Right renal pelvis (tissue), 4 donors: ENCODE measurements at regions not wholly inside any gene's neighbourhood (a gene's known extent, or its start where the extent isn't known, plus 50 kb on each side); places are given as distances from the start of the nearest gene placed in this dataset.

Experiments used
- DNase-seq, 4 donors: peaks; one replicate each; pipeline ENCODE4 v3.0.0-alpha.2; 2013; ENCODE audit warnings: low read depth in 4 of 4, low spot score in 3 of 4, missing footprints in 1 of 4

DNA sequence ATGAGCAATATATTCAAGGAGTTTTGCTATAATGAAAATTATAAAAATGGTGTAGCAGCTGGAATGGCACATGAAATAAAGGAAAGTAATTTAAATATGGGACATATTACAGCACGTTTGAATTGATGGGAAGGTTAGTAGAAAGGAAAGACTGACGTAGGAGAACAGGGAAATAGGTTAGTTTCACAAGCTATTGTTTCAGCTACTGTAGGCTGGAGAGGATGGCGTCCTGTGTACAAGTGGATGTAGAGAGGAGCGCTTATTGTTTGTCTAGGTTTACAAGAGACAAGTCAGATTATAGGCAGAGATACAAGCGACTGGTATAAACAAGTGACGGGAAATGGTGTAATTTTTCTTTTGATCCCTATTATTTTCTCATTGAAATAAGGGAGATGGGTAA, 431.2 kb upstream of the PDE3A start:
- no peak for DNase-seq

DNA sequence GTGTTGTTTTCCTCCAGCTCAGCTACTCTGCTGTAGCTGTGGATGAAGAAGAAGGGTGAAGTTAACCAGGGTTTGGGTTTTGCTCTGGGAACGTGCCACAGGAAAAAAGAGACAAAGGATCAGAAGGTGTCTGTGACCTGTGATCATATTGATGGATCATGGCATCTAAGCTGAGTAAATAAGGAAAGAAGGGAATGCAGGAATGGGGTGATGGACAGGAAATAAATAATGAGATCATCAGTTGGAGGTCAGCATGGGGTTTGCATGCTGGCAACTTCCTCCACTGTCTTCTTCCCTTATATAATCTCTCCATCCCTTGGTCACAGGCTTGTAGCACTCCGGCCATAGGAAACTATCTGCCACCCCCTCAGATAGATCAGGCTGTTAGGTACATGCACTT, 430.3 kb upstream of the PDE3A start:
- no peak for DNase-seq

DNA sequence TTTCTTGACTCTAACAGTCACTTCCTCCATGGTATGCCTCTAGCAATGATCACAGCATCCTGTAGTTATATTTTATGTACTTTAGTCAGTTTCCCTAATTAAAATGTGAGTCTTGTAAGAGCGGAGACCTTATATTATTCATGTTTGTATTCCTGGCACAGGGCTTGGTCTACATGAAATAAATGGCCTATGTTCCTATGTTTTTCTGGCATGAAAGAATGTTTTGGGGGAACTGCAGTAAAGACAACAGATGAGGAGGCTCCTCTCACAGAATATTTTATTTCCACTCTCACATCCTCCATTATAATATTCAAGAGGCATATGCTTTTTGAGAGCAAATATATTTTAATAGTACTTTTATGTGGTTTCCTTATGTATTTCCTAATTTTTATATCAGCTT, 429.8 kb upstream of the PDE3A start:
- no peak for DNase-seq

DNA sequence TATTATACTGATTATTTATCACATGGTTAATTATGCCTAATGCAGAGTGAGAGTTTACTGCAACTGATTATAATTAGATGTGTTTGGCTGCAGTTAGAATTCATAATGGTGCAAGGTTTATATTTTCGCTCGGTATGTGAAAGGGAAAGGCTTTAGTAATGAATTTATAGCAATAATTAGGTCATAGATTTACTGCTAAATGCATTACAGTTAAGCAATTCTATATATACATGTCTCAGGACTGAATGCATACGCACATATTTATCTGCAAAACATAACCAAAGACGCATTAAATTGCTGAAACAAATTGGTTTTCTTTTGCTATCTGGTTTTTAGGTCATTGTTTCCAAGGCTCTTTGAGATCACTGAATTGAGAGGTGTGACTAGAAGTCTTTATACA, 428.1 kb upstream of the PDE3A start:
- no peak for DNase-seq

DNA sequence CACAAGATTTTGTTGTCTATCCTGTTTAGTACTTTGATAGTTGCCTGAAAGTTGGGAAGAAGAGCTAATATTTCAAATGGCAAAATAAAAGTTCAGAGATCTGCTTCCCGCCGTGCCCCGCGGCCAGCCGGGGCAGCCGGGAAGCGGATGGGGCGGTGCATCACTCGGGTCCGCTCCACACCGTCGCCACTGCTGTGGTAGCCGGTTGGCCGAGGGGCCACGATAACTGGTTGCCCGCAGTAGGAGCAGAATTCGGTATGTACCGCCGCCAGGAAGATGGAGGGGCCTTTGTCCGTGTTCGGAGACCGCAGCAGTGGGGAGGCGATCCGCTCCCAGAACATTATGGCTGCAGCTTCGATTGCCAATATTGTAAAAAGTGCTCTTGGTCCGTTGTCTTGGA, 427.2 kb upstream of the PDE3A start:
- DNase-seq = no peak

DNA sequence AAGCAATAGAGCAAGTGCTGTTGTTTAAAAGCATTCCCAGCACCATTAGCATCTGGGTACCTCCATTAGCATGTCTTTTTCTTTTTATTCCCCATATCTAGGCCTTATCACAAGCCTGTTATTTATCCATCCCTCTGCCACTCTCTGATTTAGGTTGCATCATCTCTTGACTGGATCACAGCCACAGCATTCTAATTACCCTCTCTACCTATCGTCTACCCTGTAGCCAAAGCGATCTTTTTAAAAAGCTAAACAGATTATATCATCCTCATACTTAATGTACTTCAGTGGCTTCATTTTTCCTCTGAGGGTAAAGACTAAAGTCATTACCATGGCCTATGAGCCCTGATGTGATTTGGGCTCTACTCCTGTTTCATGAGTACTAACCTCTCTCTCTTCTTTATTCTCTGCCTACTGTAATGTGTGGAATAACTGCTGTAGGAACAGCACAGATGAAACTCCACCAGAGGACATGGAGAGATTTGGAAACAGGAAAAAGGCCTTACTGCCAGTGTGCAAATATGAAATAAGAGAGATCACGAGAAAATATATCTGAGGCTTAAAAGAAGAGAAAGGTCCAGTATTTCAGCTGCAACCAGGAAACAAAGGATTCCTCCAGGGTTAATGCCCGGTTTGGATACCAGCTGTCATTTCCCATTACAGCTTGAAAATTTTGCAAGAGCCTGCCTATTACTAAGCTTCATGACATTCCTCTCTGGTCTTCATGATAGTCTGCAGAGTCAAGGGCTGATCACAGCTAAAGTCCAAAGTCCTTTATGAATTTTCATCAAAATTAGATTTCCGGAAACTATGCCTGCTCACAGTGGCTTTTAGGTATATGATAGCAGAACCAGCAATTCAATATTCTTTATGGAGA, 422.5 kb upstream of the PDE3A start:
- no peak for DNase-seq

DNA sequence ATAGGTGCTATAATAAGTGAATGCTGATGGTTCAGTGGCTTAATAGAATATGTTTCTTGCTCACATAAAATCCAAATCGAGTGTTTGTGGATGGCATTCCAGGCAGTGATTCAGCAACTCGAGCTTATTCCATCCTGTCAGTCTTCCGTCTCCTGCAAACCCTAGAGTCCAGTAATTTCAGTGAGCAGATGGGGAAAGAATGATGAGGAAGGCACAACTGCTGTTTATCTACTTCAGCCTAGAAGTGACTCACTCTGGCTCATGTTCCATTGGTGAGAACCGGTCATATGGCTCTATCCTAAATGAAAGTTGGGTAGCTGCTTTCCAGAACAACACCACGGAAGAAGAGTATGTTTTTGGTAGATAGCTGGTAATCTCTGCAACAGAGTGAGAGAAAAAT, 421.8 kb upstream of the PDE3A start:
- DNase-seq = no peak

DNA sequence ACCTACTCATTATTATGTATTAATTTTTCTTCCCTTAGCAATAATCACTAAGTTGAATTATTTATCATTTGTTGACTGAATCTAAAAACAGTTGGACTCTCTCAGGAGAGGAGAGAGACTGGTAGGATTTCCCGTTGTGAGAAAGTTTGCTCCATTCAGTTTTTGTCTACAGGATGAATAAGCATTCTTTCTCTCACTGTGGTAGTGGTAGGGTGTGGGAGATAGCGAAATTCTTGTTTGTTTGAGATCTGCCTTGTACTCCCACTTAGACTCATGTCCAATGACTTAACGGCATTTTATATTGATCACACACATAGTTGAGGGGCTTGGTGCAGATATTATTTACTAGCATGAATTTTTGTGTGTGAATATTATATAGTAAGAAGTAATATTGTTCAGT, 421.0 kb upstream of the PDE3A start:
- no peak for DNase-seq

DNA sequence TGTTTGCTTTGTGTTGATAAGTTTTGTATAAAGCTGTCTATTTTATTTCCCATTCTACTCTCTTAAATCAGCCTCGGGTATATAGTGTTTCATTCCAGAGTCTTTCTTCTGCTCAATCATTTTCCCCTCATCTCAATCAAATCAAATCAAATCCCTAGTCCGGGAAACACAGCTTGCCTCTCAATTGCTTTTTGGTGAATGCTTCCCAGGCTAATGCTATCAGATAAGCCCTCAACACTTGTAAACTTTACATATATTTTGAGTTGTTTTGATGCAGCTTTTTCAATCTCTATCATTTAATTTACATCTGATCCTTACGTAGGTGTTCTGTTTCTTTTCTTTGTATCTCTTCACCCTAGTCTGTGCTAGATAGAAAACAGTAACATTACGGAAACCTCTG, 416.7 kb upstream of the PDE3A start:
- DNase-seq = no peak

DNA sequence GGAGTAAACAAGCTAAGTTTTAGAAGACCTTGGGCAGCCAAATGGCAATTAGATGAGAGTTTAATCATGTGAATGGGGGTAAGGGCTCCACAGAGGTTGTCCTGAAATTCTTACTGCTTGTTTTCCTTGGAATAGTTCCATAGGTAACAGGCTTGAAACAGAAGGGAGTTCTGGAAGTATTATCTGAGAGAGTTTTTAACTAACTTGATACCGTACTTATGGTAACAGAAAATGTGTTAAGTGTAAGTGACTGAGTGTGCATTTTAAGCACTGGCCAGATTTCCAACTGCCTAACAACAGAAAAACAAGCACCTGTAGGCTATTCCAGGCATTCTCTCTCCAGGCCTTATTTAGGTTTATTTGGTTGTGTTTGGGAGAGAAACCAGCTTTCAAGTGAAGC, 414.6 kb upstream of the PDE3A start:
- no peak for DNase-seq

DNA sequence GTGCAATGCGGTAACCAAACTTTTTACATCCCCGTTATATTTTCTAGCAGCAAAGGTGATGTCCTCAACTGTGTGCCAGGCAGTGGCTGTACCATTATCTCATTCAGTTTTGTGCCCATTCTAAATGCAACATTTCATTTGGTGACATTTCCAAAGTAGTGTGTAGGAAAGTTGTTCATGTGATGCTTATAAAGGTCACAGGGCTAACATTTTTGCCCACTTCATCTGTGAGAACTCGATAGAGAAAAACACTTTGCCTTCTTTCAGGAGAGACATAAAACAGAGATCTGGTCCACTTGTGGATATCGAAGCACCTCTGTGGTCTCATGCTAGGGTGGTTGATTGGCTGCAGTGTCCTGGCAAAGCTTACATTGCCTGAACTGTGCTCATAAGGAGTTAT, 414.2 kb upstream of the PDE3A start:
- DNase-seq = no peak

DNA sequence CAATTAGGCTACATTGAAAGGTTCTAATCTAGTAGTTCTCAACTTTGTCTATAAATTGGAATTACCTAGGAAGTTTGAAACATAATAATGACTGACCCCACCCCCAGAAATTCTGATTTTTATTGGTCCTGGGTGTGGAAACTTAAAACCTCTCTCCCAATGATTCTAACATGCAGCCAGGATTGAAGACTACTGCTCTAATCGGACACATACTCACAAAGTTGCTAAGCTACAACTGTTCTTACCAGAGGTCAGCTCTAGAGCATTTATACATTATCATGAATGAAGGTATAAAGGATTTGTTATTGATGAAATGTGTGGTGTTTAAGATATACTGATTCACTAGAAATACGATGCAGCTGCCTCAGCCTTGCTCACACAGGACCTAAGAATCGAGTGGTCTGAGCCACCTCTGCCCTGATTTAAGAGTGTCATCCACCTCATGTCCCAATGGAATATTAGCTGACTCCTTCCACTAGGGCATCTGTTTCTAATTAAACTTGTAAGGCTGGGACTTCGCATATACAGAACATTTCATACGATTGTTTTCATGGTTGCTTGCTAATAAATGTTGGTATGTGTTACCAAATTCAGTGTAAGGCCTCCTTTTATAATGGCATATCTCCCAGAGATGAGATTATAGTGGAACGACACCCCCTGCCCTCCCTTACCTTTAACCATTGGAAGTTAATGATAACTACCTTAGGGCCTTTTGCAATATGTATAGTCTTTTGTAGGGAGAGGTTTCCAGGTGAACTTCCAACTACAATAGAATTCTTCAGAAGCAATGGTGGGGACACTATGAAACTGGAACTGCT, 410.8 kb upstream of the PDE3A start:
- no peak for DNase-seq

DNA sequence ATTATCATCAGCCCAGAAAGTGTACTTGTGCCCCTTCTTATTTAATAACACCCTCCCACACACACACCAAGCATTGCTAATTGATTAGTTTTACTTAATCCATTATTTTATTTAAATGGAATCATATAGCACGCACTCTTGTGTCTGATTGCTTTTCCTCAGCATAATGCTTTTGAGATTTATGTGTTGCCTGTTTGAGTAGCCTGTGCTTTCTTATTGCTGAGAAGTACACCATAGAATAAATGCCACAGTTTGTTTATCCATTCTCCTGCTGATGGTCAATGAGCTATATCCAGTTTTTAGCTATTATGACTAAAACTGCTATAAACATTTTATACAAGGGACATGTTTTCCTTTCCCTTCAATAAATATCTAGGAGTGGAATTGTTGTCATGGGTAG, 409.9 kb upstream of the PDE3A start:
- no peak for DNase-seq

DNA sequence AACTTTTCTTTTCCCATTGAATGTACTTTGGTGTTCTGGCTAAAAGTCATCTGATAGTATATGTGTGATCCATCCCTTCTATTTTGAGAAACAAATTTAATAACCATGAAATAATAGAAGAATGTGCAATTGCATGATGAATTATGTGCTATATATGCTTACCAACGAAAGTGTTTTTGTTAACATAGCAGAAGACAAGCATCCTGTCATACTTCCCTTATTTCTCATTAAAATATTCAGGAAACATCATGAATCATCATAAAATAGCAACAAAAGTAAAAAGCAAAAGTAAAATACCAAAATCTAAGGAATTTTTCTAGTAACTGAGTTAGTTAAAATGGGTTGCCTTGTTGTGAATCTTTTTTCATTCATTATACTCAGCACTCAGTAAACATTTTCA, 409.0 kb upstream of the PDE3A start:
- no peak for DNase-seq

DNA sequence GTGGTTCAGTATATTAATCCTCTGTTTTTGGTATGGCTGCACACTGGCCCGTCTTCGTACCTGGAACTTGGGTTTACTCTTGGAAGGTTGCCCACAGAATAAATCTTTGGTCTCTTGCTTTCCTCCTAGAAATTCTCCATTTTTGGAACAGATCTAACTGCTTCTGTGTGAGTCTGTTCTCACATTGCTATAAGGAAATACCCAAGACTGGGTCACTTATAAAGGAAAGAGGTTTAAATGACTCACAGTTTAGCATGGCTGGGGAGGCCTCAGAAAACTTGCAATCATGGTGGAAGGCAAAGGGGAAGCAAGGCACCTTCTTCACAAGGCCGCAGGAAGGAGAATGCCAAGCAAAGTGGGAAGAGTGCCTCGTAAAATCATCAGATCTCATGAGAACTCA, 407.8 kb upstream of the PDE3A start:
- no peak for DNase-seq

DNA sequence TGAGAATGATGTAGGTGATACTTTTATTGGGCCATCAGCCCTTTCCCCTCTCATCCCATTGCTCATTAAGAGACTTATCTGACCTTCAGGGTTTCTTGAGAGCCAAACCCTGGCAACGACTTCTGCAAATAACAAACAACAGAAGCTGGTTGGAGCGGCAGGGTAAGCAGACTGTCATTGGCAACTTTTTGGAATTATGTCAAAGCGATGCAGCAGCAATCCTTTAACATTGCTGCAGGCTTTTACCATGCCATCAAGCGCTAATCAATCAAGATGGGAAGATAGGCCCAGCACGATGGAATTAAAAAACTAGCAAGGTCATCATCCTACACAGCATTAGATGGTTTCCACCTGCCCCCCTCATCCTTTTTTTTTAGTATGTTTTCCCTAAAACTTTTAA, 406.1 kb upstream of the PDE3A start:
- no peak for DNase-seq

DNA sequence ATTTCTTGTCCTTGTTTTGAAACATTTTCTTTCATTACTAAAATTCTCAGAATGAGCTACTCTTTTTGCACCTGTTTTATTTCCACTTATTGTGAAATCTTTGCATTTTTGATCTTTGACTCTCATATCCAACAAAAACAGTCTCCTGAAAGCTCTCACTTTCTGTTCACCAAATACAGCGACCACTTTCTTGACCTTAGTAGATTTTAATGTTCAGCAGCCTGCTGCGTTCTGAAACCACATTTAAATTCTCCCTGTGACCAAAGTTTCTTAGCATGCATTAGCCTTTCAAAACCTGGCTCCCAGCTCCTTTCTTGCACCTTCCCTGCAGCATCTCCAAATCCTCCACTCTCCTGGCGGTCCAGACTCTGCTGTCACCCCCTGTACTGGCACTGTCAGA, 404.4 kb upstream of the PDE3A start:
- no peak for DNase-seq

DNA sequence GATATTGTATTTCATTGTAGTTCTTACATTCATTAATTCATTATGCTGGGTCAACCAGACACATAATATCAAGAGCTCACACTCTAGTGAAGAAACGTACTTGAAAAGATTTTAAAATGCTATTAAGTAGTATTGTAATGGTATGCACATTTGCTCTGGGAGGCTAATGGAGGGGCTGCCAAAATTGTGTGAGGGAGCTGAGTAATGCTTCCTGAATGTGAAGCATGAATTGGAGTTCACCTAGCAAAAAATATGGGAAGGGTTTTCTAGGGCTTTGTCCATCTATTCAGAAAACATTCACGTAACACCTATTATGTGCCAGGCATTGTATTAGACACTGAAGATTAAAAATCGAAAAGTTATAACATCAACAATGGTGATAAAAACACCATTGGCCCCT, 403.8 kb upstream of the PDE3A start:
- DNase-seq = no peak

DNA sequence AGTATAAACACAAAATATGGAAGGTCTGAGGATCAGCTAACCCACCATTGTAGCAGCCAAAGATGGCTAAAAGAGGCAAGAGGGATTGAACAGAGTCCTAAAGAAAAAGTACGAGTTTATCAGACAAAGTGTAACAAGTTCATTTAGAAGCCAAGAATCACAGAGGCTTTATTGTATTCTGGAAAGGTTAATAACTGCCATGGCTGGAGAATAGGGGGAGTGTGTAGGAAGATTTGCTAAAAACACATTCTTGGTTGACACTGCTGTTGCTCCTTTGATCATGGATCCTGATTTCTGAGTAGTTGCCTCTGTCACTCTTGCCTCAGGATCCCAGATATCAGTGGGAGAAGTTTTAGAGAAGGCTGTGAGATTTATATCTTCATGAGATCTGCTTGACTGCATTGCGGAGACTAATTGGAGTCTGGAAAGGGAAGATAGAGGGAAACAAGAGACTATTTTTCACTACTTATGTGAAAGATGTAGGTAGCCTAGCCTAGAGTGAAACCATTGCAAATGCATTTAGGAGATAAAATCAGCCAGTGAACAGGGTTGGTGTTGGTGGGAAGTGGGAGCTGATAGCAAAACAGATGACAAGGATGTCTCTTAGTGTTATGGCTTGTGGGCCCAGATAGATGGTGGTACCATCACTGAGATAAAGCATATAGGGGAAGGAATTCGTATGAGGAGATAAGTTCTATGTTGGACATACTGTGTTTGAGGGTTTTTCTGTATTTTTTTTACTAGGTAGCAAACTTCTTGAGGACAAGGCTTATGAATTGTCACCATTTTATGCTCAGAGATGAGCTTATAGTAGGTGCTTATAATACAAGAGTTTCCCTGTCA, 402.9 kb upstream of the PDE3A start:
- DNase-seq = peak in 2 of 4 donors; percentile 47 to 52

DNA sequence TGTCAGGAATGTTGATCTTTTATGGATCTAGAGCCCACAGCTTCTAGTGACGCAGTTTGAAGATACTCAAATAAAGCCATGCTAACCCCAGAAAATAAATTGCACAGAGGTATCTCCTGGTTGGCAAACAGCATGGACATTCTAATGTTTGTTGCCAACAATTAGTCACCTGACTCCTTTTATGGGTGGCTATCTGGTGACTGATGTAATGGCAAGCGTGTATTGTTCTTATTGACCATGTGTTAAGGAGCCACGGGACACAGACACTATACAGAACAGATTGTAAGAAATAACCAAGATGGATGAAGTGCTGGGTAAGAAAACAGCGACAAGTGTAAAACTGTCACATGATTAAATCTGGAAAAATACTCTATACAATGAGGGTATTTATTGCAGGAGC, 401.3 kb upstream of the PDE3A start:
- no peak for DNase-seq

DNA sequence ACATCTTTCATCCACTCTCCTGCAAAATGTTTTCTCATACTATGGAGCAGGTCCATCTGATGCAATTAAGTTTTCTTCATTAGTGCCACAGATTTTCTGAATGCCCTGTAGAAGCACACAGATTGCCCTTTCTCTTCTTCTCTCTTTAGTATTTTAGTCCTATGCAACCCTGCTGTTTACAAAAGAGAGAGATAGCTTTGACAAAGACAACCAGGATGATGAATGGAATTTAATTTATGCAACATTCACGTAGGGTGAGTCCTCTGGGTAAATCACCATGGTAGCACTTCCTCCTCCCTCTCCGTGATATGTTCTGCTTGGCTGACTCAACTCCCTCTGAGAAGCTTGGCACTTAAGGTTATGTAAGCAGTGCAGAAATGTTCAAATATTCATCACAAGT, 400.9 kb upstream of the PDE3A start:
- DNase-seq = peak in 3 of 4 donors; percentile 47 to 67 (median 47)
